ENCODE measurements at regions not wholly inside any gene's neighbourhood (a gene's known extent, or its start where the extent isn't known, plus 50 kb on each side); places are given as distances from the start of the nearest gene placed in this dataset.

DNA sequence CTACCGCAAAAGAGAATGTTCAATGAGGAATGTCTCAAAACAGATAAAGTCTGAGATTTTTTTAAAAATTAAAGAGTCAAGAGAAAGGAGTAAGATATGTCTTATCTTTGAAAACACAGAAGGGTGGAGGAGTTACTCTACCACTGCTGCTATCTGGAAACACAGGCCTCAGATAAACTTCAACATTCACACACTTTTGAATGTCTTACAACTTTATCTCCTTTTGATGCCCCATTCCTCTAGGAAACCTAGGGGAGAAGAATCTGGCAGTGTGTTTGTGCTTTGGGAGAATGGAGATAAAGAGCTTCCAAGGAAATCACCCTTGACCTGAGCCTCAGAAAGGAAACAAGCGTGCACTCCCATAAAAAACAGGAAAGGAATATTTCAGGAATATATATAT, 468.2 kb downstream of the PLOD2 start (continued):
- no peak for TF ChIP-seq REST (IDR thresholded peaks at IDR 0.05)
- TF ChIP-seq FOXA2 (IDR thresholded peaks at IDR 0.05), result no peak

- no peak for DNase-seq (ENCODE audit: low spot score)
These were observed 465.0 kb downstream of the PLOD2 start for GRCh38 chr3:145696011-145696410.

DNA sequence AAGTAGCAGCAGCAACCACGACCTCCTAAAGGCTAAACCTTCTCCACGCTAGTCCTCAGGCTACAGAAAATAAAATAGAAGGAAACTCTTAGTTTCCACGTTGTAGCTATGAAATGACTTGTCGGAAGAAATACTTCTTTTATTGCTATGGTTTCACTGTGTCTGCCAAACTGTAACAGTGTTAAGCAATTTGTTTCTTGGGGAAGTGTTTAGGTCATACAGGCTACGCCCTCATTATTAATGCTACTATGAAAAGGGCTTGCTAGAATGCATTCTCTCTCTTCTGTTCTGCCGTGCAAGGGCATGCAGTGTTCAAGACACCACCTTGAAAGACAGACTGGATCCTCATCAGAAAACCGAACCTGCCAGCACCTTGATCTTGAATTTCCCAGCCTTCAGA, 462.7 kb downstream of the PLOD2 start:
- H3K27ac ChIP-seq (ENCODE audit: low read depth in 1 of 2, low read length in 2 of 2), result no peak overlapping the region
- H3K4me3 ChIP-seq (ENCODE audit: low read depth in 1 of 3, low read length in 3 of 3), result no peak overlapping the region
- no peaks in the 10 kb centered on the region for H3K27me3 ChIP-seq (ENCODE audit: control insufficient read depth in 4 of 4, insufficient read depth in 4 of 4, low read length in 3 of 4)
- no peaks in the 10 kb centered on the region for H3K36me3 ChIP-seq (ENCODE audit: control insufficient read depth in 4 of 4, insufficient read depth in 3 of 4, low read depth in 1 of 4, low read length in 3 of 4)
- H3K9me3 ChIP-seq (ENCODE audit: control insufficient read depth in 4 of 4, low read length in 3 of 4), result no peaks in the 10 kb centered on the region
- no peak for DNase-seq (ENCODE audit: low spot score)
- H3K4me1 ChIP-seq (ENCODE audit: control insufficient read depth in 4 of 4, insufficient read depth in 4 of 4, low read length in 3 of 4), result no peaks in the 10 kb centered on the region
- no peak overlapping the region for H3K9ac ChIP-seq (ENCODE audit: low read depth in 1 of 2, low read length in 2 of 2)
- TF ChIP-seq YY1 (IDR thresholded peaks at IDR 0.05), result no peak
- TF ChIP-seq TAF1 (conservative IDR thresholded peaks at IDR 0.05), result no peak
- TF ChIP-seq EGR1 (IDR thresholded peaks at IDR 0.05; ENCODE audit: low read depth in 2 of 2), result no peak
- TF ChIP-seq RXRA (IDR thresholded peaks at IDR 0.05), result no peak
- no peak for TF ChIP-seq FOXA1 (IDR thresholded peaks at IDR 0.05)
- TF ChIP-seq, protein P1, sequence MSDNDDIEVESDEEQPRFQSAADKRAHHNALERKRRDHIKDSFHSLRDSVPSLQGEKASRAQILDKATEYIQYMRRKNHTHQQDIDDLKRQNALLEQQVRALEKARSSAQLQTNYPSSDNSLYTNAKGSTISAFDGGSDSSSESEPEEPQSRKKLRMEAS (IDR thresholded peaks at IDR 0.05), result no peak
- no peak for TF ChIP-seq NR2F2 (IDR thresholded peaks at IDR 0.05)
- TF ChIP-seq HNF4G (IDR thresholded peaks at IDR 0.05), result no peak
- no peak for TF ChIP-seq SP1 (IDR thresholded peaks at IDR 0.05)
- TF ChIP-seq JUND (IDR thresholded peaks at IDR 0.05), result no peak
- TF ChIP-seq, protein P2, sequence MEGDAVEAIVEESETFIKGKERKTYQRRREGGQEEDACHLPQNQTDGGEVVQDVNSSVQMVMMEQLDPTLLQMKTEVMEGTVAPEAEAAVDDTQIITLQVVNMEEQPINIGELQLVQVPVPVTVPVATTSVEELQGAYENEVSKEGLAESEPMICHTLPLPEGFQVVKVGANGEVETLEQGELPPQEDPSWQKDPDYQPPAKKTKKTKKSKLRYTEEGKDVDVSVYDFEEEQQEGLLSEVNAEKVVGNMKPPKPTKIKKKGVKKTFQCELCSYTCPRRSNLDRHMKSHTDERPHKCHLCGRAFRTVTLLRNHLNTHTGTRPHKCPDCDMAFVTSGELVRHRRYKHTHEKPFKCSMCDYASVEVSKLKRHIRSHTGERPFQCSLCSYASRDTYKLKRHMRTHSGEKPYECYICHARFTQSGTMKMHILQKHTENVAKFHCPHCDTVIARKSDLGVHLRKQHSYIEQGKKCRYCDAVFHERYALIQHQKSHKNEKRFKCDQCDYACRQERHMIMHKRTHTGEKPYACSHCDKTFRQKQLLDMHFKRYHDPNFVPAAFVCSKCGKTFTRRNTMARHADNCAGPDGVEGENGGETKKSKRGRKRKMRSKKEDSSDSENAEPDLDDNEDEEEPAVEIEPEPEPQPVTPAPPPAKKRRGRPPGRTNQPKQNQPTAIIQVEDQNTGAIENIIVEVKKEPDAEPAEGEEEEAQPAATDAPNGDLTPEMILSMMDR (IDR thresholded peaks at IDR 0.05; ENCODE audit: low read depth, low read length, missing input control), result no peak
- no peak for TF ChIP-seq FOXA2 (IDR thresholded peaks at IDR 0.05)
- TF ChIP-seq HNF4A (conservative IDR thresholded peaks at IDR 0.05), result no peak
- WGBS, result 70% methylated on average over 7 of the region's 7 CpGs

More at GRCh38 chr3:145696011-145696410, 465.0 kb downstream of the PLOD2 start:
- no peaks in the 10 kb centered on the region for H3K36me3 ChIP-seq (ENCODE audit: control insufficient read depth in 4 of 4, insufficient read depth in 3 of 4, low read depth in 1 of 4, low read length in 3 of 4)
- no peaks in the 10 kb centered on the region for H3K27me3 ChIP-seq (ENCODE audit: control insufficient read depth in 4 of 4, insufficient read depth in 4 of 4, low read length in 3 of 4)
- H3K4me1 ChIP-seq (ENCODE audit: control insufficient read depth in 4 of 4, insufficient read depth in 4 of 4, low read length in 3 of 4), result no peaks in the 10 kb centered on the region
- no peak overlapping the region for H3K4me3 ChIP-seq (ENCODE audit: low read depth in 1 of 3, low read length in 3 of 3)
- H3K9ac ChIP-seq (ENCODE audit: low read depth in 1 of 2, low read length in 2 of 2), result no peak overlapping the region
- TF ChIP-seq FOXA1 (IDR thresholded peaks at IDR 0.05) (no peak), TAF1 (conservative IDR thresholded peaks at IDR 0.05) (no peak), EGR1 (IDR thresholded peaks at IDR 0.05; ENCODE audit: low read depth in 2 of 2) (no peak), HNF4G (IDR thresholded peaks at IDR 0.05) (no peak), ATF3 (IDR thresholded peaks at IDR 0.05) (no peak), NR2F2 (IDR thresholded peaks at IDR 0.05) (no peak), YY1 (IDR thresholded peaks at IDR 0.05) (no peak), RXRA (IDR thresholded peaks at IDR 0.05) (no peak)
- TF ChIP-seq, protein P1 (IDR thresholded peaks at IDR 0.05), result no peak
- no peaks in the 10 kb centered on the region for H3K9me3 ChIP-seq (ENCODE audit: control insufficient read depth in 4 of 4, low read length in 3 of 4)
- no peak overlapping the region for H3K27ac ChIP-seq (ENCODE audit: low read depth in 1 of 2, low read length in 2 of 2)
